HepG2 (cell line): ENCODE measurements at regions not wholly inside any gene's neighbourhood (a gene's known extent, or its start where the extent isn't known, plus 50 kb on each side); places are given as distances from the start of the nearest gene placed in this dataset.

Experiments used
- ARNT ChIP-seq: fragments of 450-650 bp; IDR thresholded peaks from 2 replicates; pipeline ENCODE4 v1.6.1; 2017
- CEBPB ChIP-seq: IDR thresholded peaks from 2 replicates; pipeline ENCODE4 v1.6.1; 2011; ENCODE audit warnings: low read depth, low read length, improper control_type of control experiment, borderline replicate concordance
- CREB1 ChIP-seq, 2 experiments: fragments of 450-650 bp in 1 of 2; IDR thresholded peaks; 2 replicates each; pipeline ENCODE4 v1.6.1; 2016 to 2017; ENCODE audit warnings: control low read depth in 1 of 2, mild to moderate bottlenecking in 1 of 2, missing compliant biosample characterization in 1 of 2, missing genetic modification characterization in 1 of 2
- KLF16 ChIP-seq, 2 experiments: sonication (generic) in 1 of 2; formaldehyde crosslinking in 1 of 2; IDR thresholded peaks; 2 replicates each; pipeline versions ENCODE4 v1.6.1 to v1.8.0; 2016 to 2023; ENCODE audit warnings: missing genetic modification reagents in 2 of 2, missing compliant biosample characterization in 1 of 2
- NFYB ChIP-seq: sonication (generic); formaldehyde crosslinking; IDR thresholded peaks from 2 replicates; pipeline ENCODE4 v1.4.0; 2020; ENCODE audit warnings: missing genetic modification reagents
- RAD21 ChIP-seq: fragments of 450-650 bp; formaldehyde crosslinking; IDR thresholded peaks from 2 replicates; pipeline ENCODE4 v1.5.0; 2020; ENCODE audit warnings: mild to moderate bottlenecking
- RXRA ChIP-seq: sonication (generic); formaldehyde crosslinking; IDR thresholded peaks from 2 replicates; pipeline ENCODE4 v1.5.1; 2020; ENCODE audit warnings: missing genetic modification reagents
- ZBTB8A ChIP-seq: sonication (generic); formaldehyde crosslinking; IDR thresholded peaks from 2 replicates; pipeline ENCODE4 v1.4.0; 2020; ENCODE audit warnings: mild to moderate bottlenecking, low read depth, missing genetic modification reagents, borderline replicate concordance
- TF ChIP-seq, protein P1 (sequence below): sonication (generic); formaldehyde crosslinking; IDR thresholded peaks from one replicate; pipeline ENCODE4 v1.5.1; 2020; ENCODE audit warnings: mild to moderate bottlenecking, missing genetic modification reagents; ENCODE audit errors: not compliant biosample characterization
- TF ChIP-seq, protein P2 (sequence below): sonication (generic); formaldehyde crosslinking; IDR thresholded peaks from 2 replicates; pipeline ENCODE4 v1.4.0; 2020; ENCODE audit warnings: low read depth, mild to moderate bottlenecking, missing genetic modification reagents
- TF ChIP-seq, protein P3 (sequence below): sonication (generic); formaldehyde crosslinking; IDR thresholded peaks from 2 replicates; pipeline ENCODE4 v1.5.0; 2020; ENCODE audit warnings: mild to moderate bottlenecking, missing genetic modification reagents, moderate library complexity

- TF ChIP-seq CEBPB (no peak), ARNT (no peak), RXRA (CRISPR knock-in tag) (no peak), KLF16 (CRISPR knock-in tag; IDR thresholded peaks at IDR 0.05) (no peak), RAD21 (CRISPR knock-in tag) (no peak), CREB1 (IDR thresholded peaks at IDR 0.05) (no peak), CREB1 (CRISPR knock-in tag; IDR thresholded peaks at IDR 0.05) (no peak), ZBTB8A (no peak), NFYB (no peak)
- TF ChIP-seq, protein P1, sequence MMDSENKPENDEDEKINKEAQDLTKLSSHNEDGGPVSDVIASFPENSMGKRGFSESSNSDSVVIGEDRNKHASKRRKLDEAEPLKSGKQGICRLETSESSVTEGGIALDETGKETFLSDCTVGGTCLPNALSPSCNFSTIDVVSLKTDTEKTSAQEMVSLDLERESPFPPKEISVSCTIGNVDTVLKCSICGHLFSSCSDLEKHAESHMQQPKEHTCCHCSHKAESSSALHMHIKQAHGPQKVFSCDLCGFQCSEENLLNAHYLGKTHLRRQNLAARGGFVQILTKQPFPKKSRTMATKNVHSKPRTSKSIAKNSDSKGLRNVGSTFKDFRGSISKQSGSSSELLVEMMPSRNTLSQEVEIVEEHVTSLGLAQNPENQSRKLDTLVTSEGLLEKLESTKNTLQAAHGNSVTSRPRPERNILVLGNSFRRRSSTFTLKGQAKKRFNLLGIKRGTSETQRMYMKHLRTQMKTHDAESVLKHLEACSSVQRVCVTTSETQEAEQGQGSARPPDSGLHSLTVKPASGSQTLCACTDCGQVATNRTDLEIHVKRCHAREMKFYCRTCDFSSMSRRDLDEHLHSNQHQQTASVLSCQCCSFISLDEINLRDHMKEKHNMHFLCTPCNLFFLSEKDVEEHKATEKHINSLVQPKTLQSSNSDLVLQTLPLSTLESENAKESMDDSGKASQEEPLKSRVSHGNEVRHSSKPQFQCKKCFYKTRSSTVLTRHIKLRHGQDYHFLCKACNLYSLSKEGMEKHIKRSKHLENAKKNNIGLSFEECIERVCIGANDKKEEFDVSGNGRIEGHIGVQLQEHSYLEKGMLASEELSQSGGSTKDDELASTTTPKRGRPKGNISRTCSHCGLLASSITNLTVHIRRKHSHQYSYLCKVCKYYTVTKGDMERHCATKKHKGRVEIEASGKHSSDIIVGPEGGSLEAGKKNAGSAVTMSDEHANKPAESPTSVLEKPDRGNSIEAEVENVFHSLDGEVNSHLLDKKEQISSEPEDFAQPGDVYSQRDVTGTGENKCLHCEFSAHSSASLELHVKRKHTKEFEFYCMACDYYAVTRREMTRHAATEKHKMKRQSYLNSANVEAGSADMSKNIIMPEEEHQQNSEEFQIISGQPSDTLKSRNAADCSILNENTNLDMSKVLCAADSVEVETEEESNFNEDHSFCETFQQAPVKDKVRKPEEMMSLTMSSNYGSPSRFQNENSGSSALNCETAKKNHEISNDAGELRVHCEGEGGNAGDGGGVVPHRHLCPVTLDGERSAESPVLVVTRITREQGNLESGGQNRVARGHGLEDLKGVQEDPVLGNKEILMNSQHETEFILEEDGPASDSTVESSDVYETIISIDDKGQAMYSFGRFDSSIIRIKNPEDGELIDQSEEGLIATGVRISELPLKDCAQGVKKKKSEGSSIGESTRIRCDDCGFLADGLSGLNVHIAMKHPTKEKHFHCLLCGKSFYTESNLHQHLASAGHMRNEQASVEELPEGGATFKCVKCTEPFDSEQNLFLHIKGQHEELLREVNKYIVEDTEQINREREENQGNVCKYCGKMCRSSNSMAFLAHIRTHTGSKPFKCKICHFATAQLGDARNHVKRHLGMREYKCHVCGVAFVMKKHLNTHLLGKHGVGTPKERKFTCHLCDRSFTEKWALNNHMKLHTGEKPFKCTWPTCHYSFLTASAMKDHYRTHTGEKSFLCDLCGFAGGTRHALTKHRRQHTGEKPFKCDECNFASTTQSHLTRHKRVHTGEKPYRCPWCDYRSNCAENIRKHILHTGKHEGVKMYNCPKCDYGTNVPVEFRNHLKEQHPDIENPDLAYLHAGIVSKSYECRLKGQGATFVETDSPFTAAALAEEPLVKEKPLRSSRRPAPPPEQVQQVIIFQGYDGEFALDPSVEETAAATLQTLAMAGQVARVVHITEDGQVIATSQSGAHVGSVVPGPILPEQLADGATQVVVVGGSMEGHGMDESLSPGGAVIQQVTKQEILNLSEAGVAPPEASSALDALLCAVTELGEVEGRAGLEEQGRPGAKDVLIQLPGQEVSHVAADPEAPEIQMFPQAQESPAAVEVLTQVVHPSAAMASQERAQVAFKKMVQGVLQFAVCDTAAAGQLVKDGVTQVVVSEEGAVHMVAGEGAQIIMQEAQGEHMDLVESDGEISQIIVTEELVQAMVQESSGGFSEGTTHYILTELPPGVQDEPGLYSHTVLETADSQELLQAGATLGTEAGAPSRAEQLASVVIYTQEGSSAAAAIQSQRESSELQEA = no peak
- TF ChIP-seq, protein P2, sequence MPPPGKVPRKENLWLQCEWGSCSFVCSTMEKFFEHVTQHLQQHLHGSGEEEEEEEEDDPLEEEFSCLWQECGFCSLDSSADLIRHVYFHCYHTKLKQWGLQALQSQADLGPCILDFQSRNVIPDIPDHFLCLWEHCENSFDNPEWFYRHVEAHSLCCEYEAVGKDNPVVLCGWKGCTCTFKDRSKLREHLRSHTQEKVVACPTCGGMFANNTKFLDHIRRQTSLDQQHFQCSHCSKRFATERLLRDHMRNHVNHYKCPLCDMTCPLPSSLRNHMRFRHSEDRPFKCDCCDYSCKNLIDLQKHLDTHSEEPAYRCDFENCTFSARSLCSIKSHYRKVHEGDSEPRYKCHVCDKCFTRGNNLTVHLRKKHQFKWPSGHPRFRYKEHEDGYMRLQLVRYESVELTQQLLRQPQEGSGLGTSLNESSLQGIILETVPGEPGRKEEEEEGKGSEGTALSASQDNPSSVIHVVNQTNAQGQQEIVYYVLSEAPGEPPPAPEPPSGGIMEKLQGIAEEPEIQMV (CRISPR knock-in tag) = no peak
- TF ChIP-seq, protein P3, sequence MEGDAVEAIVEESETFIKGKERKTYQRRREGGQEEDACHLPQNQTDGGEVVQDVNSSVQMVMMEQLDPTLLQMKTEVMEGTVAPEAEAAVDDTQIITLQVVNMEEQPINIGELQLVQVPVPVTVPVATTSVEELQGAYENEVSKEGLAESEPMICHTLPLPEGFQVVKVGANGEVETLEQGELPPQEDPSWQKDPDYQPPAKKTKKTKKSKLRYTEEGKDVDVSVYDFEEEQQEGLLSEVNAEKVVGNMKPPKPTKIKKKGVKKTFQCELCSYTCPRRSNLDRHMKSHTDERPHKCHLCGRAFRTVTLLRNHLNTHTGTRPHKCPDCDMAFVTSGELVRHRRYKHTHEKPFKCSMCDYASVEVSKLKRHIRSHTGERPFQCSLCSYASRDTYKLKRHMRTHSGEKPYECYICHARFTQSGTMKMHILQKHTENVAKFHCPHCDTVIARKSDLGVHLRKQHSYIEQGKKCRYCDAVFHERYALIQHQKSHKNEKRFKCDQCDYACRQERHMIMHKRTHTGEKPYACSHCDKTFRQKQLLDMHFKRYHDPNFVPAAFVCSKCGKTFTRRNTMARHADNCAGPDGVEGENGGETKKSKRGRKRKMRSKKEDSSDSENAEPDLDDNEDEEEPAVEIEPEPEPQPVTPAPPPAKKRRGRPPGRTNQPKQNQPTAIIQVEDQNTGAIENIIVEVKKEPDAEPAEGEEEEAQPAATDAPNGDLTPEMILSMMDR (CRISPR knock-in tag) = no peak
These were observed 462.0 kb downstream of the RPS6KC1 start for GRCh38 chr1:213513006-213513405.
